Stimulated activated CD4-positive, alpha-beta T cell treated with anti-CD3 and anti-CD28 coated beads, TNF-alpha, amount 100 ng/mL, for 48 hours (primary cell): ENCODE measurements at regions not wholly inside any gene's neighbourhood (a gene's known extent, or its start where the extent isn't known, plus 50 kb on each side); places are given as distances from the start of the nearest gene placed in this dataset.

Experiments
- DNase-seq, 3 donors: peaks; one replicate each; pipeline ENCODE4 v3.0.0-alpha.2; 2020; ENCODE audit warnings: low read depth in 3 of 3

DNA sequence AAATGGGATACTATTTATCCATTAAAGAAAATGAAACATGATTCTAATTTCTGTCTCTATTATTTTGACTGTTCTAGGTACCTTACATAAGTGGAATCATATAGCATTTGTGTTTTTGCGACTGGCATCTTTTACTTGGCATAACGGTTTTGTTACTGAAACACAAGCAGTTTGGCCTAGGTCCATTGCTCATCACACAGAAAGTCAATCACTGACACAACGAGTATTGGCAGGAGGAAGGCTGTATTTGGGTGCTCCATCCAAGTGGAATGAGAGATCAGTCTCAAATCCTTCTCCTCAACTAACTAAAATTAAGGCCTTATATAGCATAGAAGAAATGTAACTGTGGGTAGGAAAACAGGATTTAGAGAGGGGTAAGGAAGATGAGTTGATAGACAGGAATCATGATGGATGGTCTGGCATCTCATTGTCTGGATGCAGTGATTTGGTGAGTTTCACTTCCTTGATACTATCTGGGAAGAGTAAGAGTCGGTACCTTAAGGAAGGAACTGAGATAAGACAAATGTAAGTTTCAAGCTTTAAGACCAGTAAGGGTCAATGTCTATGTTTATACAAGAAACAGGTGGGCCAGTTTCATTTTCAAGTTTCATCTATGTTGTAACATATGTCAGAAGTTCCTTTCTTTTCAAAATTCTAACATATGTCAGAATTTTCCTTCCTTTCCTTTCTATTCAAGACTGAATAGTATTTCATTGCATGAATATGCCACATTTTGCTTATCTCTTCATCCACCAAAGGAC lies 276.9 kb upstream of the RAB6C start:
- DNase-seq, result no peak

DNA sequence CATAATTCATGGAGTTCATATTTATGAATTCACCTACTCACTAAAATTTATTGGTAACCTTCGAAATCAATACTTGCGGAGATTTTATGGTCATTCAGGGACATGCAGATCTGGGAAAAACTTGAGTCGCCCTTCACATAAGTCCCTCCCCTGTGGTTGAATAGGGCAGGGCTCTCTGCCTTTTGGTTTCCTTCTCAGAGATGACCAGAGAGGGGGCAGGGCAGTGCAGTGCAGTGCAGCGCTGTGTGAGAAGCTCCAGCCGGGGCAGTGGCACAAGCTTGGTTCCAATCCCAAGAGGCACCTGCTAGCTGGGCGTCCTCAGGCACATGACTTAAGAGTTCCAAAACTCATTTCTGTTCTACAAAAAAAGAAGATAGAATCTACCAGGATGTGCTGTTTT lies 274.4 kb upstream of the RAB6C start:
- DNase-seq, result no peak

DNA sequence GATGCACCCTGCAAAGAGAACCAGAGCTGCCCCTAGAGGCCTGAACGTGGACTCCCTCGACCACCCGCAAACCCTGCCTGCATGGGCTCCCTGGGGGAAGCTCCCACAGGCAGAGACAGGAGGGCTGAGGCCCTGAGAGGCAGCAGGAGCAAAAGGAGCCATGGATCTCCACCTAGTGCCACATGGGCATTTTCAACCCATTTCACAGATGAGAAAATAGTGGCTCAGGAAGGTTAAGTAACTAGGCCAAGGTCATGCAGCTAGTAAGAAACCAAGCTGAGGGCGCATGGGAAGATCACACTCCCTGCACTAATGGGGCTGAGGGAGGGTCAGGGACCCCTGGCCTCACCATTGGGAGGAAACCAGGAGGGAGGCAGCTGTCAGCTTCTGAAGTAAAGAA lies 271.7 kb upstream of the RAB6C start:
- DNase-seq, result no peak

GRCh38 chr2:129708221-129708967 lies 271.1 kb upstream of the RAB6C start:
- no peak for DNase-seq

DNA sequence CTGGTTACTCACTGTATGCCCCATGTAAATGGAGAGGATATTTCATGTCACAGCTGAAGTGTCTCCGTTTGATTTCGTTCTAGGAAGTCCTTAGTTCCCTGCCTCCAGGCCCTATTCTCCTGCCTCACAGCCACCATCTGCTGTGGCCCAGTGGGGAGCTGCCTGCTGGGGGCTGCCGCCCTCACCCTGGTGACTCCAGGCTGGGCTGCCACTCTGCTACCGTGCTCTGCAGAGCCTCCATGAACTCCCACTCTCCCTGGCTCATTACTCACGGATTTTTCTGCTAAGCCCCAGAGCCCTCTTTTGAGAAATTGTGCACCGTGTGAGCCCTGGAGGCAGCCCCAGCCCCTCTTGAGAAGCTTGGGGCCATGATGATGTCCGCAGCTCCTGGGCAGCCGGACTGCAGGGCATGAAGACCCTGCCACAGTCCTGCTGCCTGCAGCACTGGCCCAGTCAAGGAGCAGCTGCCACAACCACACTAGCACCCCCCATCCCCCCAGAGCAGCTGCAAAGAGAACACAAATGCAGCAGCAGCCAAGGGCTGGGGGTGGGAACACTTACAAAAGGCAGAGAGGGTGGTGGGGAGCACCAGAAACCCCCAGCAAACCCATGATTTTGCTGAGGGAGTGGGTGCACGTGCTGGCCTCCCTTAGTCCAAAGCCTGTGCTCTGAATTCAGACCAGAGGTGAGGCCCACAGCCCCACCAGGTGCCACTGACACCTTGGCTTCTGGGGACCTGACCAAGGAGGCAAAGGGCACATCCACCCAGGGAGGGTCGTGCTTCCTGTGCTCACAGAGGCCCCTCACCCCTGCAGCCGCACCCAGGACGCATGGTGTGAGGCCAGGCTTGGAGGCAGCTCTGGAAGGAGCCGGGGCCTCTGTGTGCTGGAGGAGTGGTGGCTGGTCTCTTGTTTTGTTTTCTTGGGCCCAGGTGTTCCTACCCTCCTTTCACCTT lies 270.2 kb upstream of the RAB6C start:
- DNase-seq, result no peak

- no peak for DNase-seq
These were observed 269.4 kb upstream of the RAB6C start for GRCh38 chr2:129709956-129710598.

DNA sequence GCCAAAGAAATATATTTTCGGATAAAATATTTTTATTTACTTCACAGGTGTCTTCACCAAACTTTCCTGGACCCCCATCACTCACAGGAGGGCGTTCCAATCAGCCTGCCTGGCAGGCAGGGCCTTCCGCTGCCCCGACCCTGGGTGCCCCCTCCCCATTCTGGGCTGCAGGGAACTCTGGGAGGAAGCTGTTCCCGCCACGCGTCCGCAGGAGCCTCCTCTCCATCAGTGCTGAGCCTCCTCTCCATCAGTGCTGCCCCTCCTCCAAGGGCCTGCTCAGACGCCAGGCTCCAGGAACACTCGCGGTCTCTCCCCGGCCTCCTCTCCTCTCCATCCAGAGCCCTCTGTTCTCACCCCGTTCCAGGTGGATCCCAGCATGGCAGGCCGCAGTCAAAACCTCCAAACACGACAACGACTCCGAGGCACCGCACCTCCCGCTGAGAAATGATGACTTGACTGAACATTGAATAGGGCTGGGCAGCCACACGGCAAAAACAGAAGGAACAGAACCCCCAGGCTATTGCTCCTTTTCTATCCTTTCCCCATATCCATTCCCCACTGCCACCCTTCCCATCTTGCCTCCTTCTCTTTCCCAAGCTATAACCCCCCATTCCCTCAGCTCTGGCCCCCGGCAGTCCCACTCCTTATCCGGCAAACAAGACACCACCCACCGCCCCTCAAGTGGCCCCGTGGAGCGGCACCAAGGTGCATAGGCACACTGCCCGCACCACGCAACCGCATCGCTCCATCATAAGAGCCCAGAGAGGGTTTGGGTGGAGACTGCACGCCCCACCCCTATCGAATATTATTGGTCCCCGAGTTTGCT lies 268.6 kb upstream of the RAB6C start:
- no peak for DNase-seq

GRCh38 chr2:129711816-129712675 lies 267.4 kb upstream of the RAB6C start:
- no peak for DNase-seq

DNA sequence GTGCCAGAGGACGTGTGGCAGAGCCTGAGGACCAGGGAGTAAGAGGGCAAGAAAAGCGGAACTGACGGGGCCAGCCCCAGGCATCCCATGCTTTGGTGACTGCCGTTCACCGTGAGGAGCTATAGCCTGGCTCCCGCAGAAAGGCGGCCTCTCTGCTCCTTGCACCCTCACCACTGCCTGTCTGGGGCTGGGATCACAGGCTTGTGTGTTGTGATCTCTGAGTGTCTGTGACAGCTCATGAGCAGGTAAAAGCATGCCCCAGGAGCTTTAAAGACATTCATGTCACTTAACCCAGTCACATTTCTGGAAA lies 266.8 kb upstream of the RAB6C start:
- no peak for DNase-seq

- DNase-seq, result no peak
These were observed 266.1 kb upstream of the RAB6C start for GRCh38 chr2:129713337-129713736.

- DNase-seq, result no peak
These were observed 262.5 kb upstream of the RAB6C start for GRCh38 chr2:129716781-129717559.

- DNase-seq, result no peak
These were observed 261.8 kb upstream of the RAB6C start for GRCh38 chr2:129717560-129718130.

DNA sequence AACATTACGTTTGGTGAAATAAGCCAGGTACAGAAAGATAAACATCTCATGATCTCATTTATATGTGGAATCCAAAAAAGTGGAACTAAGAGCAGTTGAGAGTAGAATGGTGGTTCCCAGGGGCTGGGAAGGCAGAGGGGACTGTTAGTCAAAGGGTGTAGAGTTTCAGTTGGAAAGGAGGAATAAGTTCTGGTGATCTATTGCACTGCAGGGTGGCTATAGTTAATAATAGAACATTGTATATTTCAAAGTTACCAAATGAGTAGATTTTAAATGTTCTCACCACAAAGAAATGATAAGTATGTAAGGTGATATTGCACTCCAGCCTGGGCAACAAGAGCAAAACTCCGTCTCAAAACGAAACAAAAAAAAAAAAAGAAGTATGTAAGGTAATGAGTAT lies 260.1 kb upstream of the RAB6C start:
- no peak for DNase-seq

DNA sequence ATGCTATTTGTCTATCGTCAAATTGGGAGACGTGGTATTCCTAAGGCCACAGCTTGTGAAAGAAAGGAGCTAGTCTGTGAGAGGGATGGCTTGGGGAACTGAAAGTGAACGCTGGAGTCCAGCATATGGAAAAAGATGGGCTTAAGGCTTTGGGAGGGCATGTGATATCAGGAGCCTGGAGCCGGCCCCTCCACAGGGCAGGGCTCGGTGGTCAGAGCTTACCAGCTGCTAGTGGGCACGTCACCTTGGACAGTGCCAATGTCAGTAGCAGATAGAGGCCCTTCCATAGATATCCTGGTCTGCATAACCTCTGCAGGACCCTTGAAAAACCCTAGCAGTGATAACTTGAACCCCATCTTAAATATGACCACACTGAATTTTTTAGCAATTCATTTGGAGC lies 259.1 kb upstream of the RAB6C start:
- DNase-seq, result no peak

GRCh38 chr2:129720761-129721160 lies 258.7 kb upstream of the RAB6C start:
- no peak for DNase-seq

- DNase-seq, result no peak
These were observed 258.2 kb upstream of the RAB6C start for GRCh38 chr2:129721236-129721635.

- DNase-seq, result no peak
These were observed 257.6 kb upstream of the RAB6C start for GRCh38 chr2:129721846-129722245.

DNA sequence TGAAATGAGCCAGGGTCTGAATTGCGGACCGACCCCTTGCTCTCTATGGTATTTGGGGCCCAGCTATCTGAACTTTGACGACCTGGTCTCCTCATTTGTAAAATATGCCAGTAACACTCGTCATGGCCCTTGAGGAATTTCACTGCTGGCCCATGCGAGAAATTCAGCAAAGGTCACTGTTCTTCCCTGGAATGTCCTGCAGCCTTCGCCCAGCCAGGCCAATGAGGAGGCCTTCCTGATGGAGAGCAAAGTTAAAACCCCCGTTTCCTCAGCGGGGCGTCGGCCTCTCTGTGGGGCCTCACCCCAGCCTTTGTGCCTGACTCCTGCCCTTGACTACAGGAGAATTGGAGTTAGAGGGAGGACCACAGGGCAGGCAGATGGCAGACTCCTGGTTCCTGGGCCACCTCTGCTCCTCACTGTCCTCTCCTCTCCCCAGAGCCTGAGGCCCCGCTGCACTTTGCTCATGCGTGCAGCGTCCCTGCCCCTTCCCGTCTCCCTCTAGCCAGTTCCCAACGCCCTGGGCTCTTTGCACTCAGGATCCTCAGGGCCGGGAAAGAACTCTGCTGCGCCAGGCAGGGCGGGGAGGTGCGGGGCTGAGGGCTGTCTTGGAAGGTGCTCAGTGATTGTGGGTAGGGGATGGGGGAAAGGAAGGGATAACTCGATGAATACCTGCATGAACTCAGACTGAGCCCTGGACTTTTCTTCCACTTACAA lies 257.0 kb upstream of the RAB6C start:
- no peak for DNase-seq
